Uterus (tissue), 3 donors: ENCODE measurements at regions not wholly inside any gene's neighbourhood (a gene's known extent, or its start where the extent isn't known, plus 50 kb on each side); places are given as distances from the start of the nearest gene placed in this dataset.

Experiments used
- DNase-seq, 2 donors: peaks; one replicate each; pipeline ENCODE4 v3.0.0-alpha.2; 2019 to 2020
- H3K27ac ChIP-seq, 2 donors: fragments of 200-600 bp; sonication (generic); 1 replicate in 1 of 2; 2 replicates in 1 of 2; pipeline ENCODE4 v1.5.1; 2016 to 2018
- H3K27me3 ChIP-seq, 2 donors: fragments of 200-600 bp; sonication (generic); one replicate each; pipeline ENCODE4 v1.5.1; 2018 to 2019; ENCODE audit warnings: control low read depth in 1 of 2
- H3K36me3 ChIP-seq, 2 donors: fragments of 200-600 bp; sonication (generic); one replicate each; pipeline ENCODE4 v1.5.1; 2019; ENCODE audit warnings: control low read depth in 1 of 2
- H3K4me1 ChIP-seq, 2 donors: fragments of 200-600 bp; sonication (generic); one replicate each; pipeline ENCODE4 v1.5.1; 2018 to 2019; ENCODE audit warnings: control low read depth in 1 of 2
- H3K4me3 ChIP-seq, 2 donors: fragments of 200-600 bp; sonication (generic); 1 replicate in 1 of 2; 2 replicates in 1 of 2; pipeline ENCODE4 v1.5.1; 2018 to 2019; ENCODE audit warnings: mild to moderate bottlenecking in 1 of 2
- H3K9me3 ChIP-seq, 2 donors: fragments of 200-600 bp; sonication (generic); one replicate each; pipeline ENCODE4 v1.5.1; 2019; ENCODE audit warnings: control low read depth in 1 of 2
- CTCF ChIP-seq, 4 experiments: fragments of 200-600 bp in 2 of 4; fragments of 450-650 bp in 2 of 4; sonication (generic) in 2 of 4; IDR thresholded peaks; one replicate each; pipeline ENCODE4 v1.5.1; 2016 to 2019; ENCODE audit warnings: antibody characterized with exemption in 4 of 4, mild to moderate bottlenecking in 2 of 4, moderate library complexity in 1 of 4
- POLR2A ChIP-seq, 2 donors: fragments of 450-650 bp; IDR thresholded peaks; one replicate each; pipeline ENCODE4 v1.6.1; 2016; ENCODE audit warnings: antibody characterized with exemption in 2 of 2, mild to moderate bottlenecking in 1 of 2, moderate library complexity in 1 of 2
- intact Hi-C: fragments of 100-400 bp; cut with DNase I; formaldehyde crosslinking; loops from one replicate; pipeline ENCODE4 v1.15.1; 2023; ENCODE audit warnings: low total_unique reads
- donor health status: DM: yes; HTN: yes; CAD: no.

GRCh38 chr11:119491753-119492510 is 69.0 kb upstream of the THY1 start:
- H3K4me3 ChIP-seq = no peak overlapping the region
- no peaks in the 10 kb centered on the region for H3K36me3 ChIP-seq
- intact Hi-C loops = no loop called here

DNA sequence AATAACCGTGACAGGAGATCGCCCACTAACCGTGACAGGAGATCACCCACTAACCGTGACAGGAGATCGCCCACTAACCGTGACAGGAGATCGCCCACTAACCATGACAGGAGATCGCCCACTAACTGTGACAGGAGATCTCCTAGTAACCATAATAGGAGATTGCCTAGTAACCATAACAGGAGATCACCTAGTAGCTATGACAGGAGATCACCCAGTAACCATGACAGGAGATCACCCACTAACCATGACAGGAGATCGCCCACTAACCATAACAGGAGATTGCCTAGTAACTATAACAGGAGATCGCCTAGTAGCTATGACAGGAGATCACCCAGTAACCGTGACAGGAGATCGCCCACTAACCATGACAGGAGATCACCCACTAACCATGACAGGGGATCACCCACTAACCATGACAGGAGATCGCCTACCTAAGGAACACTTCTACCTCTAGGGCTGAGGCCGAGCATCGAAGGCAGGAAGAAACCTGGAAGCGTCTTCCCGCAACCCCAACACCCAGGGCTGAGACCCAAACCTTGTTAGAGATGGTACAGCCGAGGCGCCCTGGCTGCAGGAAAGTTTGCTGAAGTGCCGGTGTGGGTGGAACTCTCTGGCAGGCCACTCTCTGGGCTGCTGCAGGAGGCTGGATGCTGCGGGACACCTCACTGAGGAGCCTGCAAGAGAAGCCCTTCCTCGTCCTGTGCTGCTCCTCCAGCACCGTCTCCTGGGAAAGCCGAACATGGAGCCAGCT is 67.5 kb upstream of the THY1 start:
- no peak overlapping the region for H3K27ac ChIP-seq
- no peak for TF ChIP-seq CTCF (IDR thresholded peaks at IDR 0.05)
- TF ChIP-seq POLR2A (IDR thresholded peaks at IDR 0.05) = no peak
- no peak overlapping the region for H3K4me3 ChIP-seq
- intact Hi-C loops = no loop called here
- no peak for DNase-seq
- no peaks in the 10 kb centered on the region for H3K36me3 ChIP-seq
- no peaks in the 10 kb centered on the region for H3K9me3 ChIP-seq
- H3K27me3 ChIP-seq = no peaks in the 10 kb centered on the region
- no peaks in the 10 kb centered on the region for H3K4me1 ChIP-seq

More at GRCh38 chr11:119491753-119492510, 69.0 kb upstream of the THY1 start:
- no peak for DNase-seq
- TF ChIP-seq POLR2A (IDR thresholded peaks at IDR 0.05) (no peak), CTCF (IDR thresholded peaks at IDR 0.05) (no peak)
- no peaks in the 10 kb centered on the region for H3K9me3 ChIP-seq
- no peak overlapping the region for H3K27ac ChIP-seq
- H3K4me1 ChIP-seq = no peaks in the 10 kb centered on the region
- H3K27me3 ChIP-seq = no peaks in the 10 kb centered on the region

DNA sequence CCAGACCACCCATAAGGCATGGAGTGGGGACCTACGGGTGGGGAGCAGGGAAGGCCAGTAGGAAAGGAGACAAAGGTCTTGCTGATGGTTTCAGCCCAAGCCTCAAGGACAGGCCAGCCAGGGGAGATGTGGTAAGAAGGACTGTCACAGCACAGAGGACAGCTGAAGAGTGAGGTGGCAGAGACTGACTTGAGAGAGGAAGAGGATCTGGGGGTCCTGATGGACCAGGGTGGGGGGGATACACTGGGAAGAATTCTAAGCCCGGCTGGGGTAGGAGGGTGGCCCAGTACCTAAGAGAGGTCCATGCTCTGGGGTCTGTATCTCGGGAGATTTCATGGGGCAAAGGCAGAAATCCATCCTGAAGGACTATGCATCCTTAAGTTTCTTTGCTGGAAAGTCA is 66.1 kb upstream of the THY1 start:
- DNase-seq = no peak
- Histone ChIP-seq H3K27ac (no peak overlapping the region), H3K9me3 (no peaks in the 10 kb centered on the region), H3K36me3 (no peaks in the 10 kb centered on the region), H3K4me3 (no peak overlapping the region), H3K27me3 (no peaks in the 10 kb centered on the region), H3K4me1 (no peaks in the 10 kb centered on the region)
- TF ChIP-seq CTCF (IDR thresholded peaks at IDR 0.05) (no peak), POLR2A (IDR thresholded peaks at IDR 0.05) (no peak)
- intact Hi-C loops = no loop called here

GRCh38 chr11:119488256-119488995 is 65.5 kb upstream of the THY1 start:
- Histone ChIP-seq H3K9me3 (no peaks in the 10 kb centered on the region), H3K4me3 (no peak overlapping the region), H3K27ac (no peak overlapping the region), H3K27me3 (no peaks in the 10 kb centered on the region), H3K36me3 (no peaks in the 10 kb centered on the region), H3K4me1 (no peaks in the 10 kb centered on the region)
- DNase-seq = peak in 1 of 2 donors; percentile 5
- TF ChIP-seq CTCF (IDR thresholded peaks at IDR 0.05) (no peak), POLR2A (IDR thresholded peaks at IDR 0.05) (no peak)
- intact Hi-C loops = no loop called here
